K562 (cell line): ENCODE measurements at regions not wholly inside any gene's neighbourhood (a gene's known extent, or its start where the extent isn't known, plus 50 kb on each side); places are given as distances from the start of the nearest gene placed in this dataset.

Source experiments
- ATAC-seq: fragments of 200-7000 bp; cut with Tn5 transposase; 3 replicates; pipeline ENCODE4 v1.9.1; 2020; ENCODE audit warnings: moderate library complexity
- BruUV-seq: library from RNA; stranded (reverse); fragments of 400-500 nt; replicated peaks from 2 replicates; lab custom pipeline; 2021; lab: Mats Ljungman, UMichigan
- CTCF ChIA-PET: fragments of 300-600 bp; formaldehyde crosslinking; extraction: SDS; loops from one replicate; lab custom pipeline; 2021; ENCODE audit warnings: low intra/inter-chr PET ratio; lab: Yijun Ruan, JAX
- POLR2A ChIA-PET: fragments of 300-600, 350-650 bp; sonication (Branson Sonifier 250); formaldehyde crosslinking; extraction: SDS; loops from one replicate; lab custom pipeline; 2021; ENCODE audit warnings: antibody characterized with exemption, inconsistent platforms; lab: Yijun Ruan, JAX
- DNase-seq, 4 experiments: peaks; one replicate each; pipeline versions ENCODE4 v3.0.0 to v3.0.0-alpha.2; 2011 to 2018; ENCODE audit warnings: low spot score in 3 of 4, mixed read lengths in 3 of 4; ENCODE audit errors: extremely low read depth in 1 of 4
- FAIRE-seq: peaks from 2 replicates; lab custom pipeline; 2011; peaks lifted over from hg19 to GRCh38; lab: Jason Lieb, UNC
- H2AFZ ChIP-seq: 2 replicates; pipeline ENCODE4 v1.6.0; 2011; ENCODE audit warnings: low read depth, low read length, control low read depth, inconsistent platforms
- H3K27ac ChIP-seq: fragments of 200-600 bp; 3 replicates; pipeline ENCODE4 v1.8.0; 2011; ENCODE audit warnings: low read depth, mild to moderate bottlenecking, control low read depth, inconsistent platforms, low read length, moderate library complexity, mixed read lengths; ENCODE audit errors: extremely low read depth
- H3K27me3 ChIP-seq, 2 experiments: fragments of 300-600 bp in 1 of 2; 2 replicates in 1 of 2; 3 replicates in 1 of 2; pipeline versions ENCODE4 v1.6.0 to v1.8.0; 2011; ENCODE audit warnings: inconsistent platforms in 2 of 2, low read length in 2 of 2, mild to moderate bottlenecking in 1 of 2, mixed read lengths in 1 of 2, moderate library complexity in 1 of 2; ENCODE audit not compliant: control insufficient read depth in 2 of 2, insufficient read depth in 2 of 2
- H3K36me3 ChIP-seq: fragments of 300-600 bp; 3 replicates; pipeline ENCODE4 v1.8.0; 2011; ENCODE audit warnings: mild to moderate bottlenecking, low read length, inconsistent platforms; ENCODE audit not compliant: control insufficient read depth, insufficient read depth
- H3K4me1 ChIP-seq, 2 experiments: fragments of 200-600 bp in 1 of 2; replicated peaks in 1 of 2; 2 replicates in 1 of 2; 3 replicates in 1 of 2; pipeline versions ENCODE4 v1.5.1 to v1.8.0; 2011; ENCODE audit warnings: inconsistent platforms in 2 of 2, low read length in 2 of 2, mild to moderate bottlenecking in 1 of 2, mixed read lengths in 1 of 2, moderate library complexity in 1 of 2; ENCODE audit not compliant: control insufficient read depth in 2 of 2, insufficient read depth in 2 of 2
- H3K4me2 ChIP-seq: 2 replicates; pipeline ENCODE4 v1.6.1; 2011; ENCODE audit warnings: low read length, control low read depth, inconsistent platforms, mixed read lengths; ENCODE audit not compliant: insufficient read depth
- H3K4me3 ChIP-seq: fragments of 200-600 bp; sonication (generic), shearing (Covaris generic); 2 replicates; pipeline ENCODE4 v1.5.1; 2016; ENCODE audit warnings: control low read depth, inconsistent platforms
- H3K79me2 ChIP-seq: fragments of 200-600 bp; 3 replicates; pipeline ENCODE4 v1.8.0; 2011; ENCODE audit warnings: low read length, inconsistent platforms; ENCODE audit not compliant: control insufficient read depth, insufficient read depth
- H3K9ac ChIP-seq, 2 experiments: 2 replicates each; pipeline versions ENCODE4 v1.6.0 to v1.6.1; 2011; ENCODE audit warnings: low read depth in 2 of 2, low read length in 2 of 2, control low read depth in 1 of 2, inconsistent platforms in 1 of 2, mild to moderate bottlenecking in 1 of 2, mixed read lengths in 1 of 2; ENCODE audit not compliant: insufficient read depth in 1 of 2
- H3K9me1 ChIP-seq: one replicate; pipeline ENCODE4 v1.6.0; 2011; ENCODE audit warnings: inconsistent platforms, mild to moderate bottlenecking, low read length, moderate library complexity; ENCODE audit not compliant: control insufficient read depth, insufficient read depth
- H3K9me3 ChIP-seq: replicated peaks from 2 replicates; pipeline ENCODE4 v1.5.1; 2011; ENCODE audit warnings: low read depth, low read length, inconsistent platforms; ENCODE audit not compliant: control insufficient read depth, insufficient read depth
- H4K20me1 ChIP-seq: replicated peaks from 2 replicates; pipeline ENCODE4 v1.6.1; 2011; ENCODE audit warnings: low read length, inconsistent platforms, mixed read lengths; ENCODE audit not compliant: control insufficient read depth, insufficient read depth
- ARNT ChIP-seq, 2 experiments: fragments of 450-650 bp; IDR thresholded peaks; 2 replicates each; pipeline ENCODE4 v1.6.1; 2016; ENCODE audit warnings: mild to moderate bottlenecking in 1 of 2
- CBX5 ChIP-seq: IDR thresholded peaks from 2 replicates; pipeline ENCODE4 v1.6.1; 2014; ENCODE audit warnings: low read depth, borderline replicate concordance
- EP400 ChIP-seq: fragments of 450-650 bp; IDR thresholded peaks from 2 replicates; pipeline ENCODE4 v1.6.1; 2017; ENCODE audit warnings: antibody characterized with exemption, mild to moderate bottlenecking, moderate library complexity
- JUND ChIP-seq, 2 experiments: IDR thresholded peaks; 2 replicates in 1 of 2; 3 replicates in 1 of 2; pipeline ENCODE4 v1.6.1; 2011; ENCODE audit warnings: borderline replicate concordance in 2 of 2, low read depth in 2 of 2, low read length in 2 of 2, improper control_type of control experiment in 1 of 2, missing biosample characterization in 1 of 2, missing genetic modification characterization in 1 of 2, missing genetic modification reagents in 1 of 2
- KAT2B ChIP-seq: IDR thresholded peaks from one replicate; pipeline ENCODE4 v1.6.1; 2012; ENCODE audit warnings: low read depth, mild to moderate bottlenecking, control low read depth, inconsistent platforms, low read length, moderate library complexity
- KDM5B ChIP-seq: fragments of 200-600 bp; sonication (generic); IDR thresholded peaks from 2 replicates; pipeline ENCODE4 v1.6.1; 2012; ENCODE audit warnings: low read depth, mild to moderate bottlenecking, moderate library complexity, low read length, control low read depth, inconsistent platforms; ENCODE audit not compliant: insufficient replicate concordance
- MAZ ChIP-seq, 2 experiments: fragments of 450-650 bp in 1 of 2; sonication (generic) in 1 of 2; formaldehyde crosslinking; IDR thresholded peaks in 1 of 2; conservative IDR thresholded peaks in 1 of 2; 2 replicates each; pipeline versions ENCODE4 v1.4.0 to v1.5.0; 2020; ENCODE audit warnings: mild to moderate bottlenecking in 1 of 2, missing genetic modification reagents in 1 of 2
- MED1 ChIP-seq: sonication (generic); formaldehyde crosslinking; IDR thresholded peaks from 2 replicates; pipeline ENCODE4 v1.8.1; 2023; ENCODE audit warnings: missing genetic modification reagents, borderline replicate concordance
- NFIX ChIP-seq: fragments of 250-450 bp; sonication (Bioruptor Pico); IDR thresholded peaks from 2 replicates; pipeline ENCODE4 v1.4.0; 2020; ENCODE audit warnings: low read depth, mild to moderate bottlenecking, moderate library complexity
- NFRKB ChIP-seq: fragments of 450-650 bp; IDR thresholded peaks from 2 replicates; pipeline ENCODE4 v1.6.1; 2016; ENCODE audit warnings: low read depth
- PTTG1 ChIP-seq: fragments of 450-650 bp; IDR thresholded peaks from 2 replicates; pipeline ENCODE4 v1.6.1; 2016; ENCODE audit warnings: low read depth, mild to moderate bottlenecking, missing genetic modification characterization, missing compliant biosample characterization
- TCFL5 ChIP-seq: fragments of 250-450 bp; sonication (Bioruptor Pico); conservative IDR thresholded peaks from 2 replicates; pipeline ENCODE4 v1.6.1; 2021; ENCODE audit warnings: mild to moderate bottlenecking, moderate library complexity, matching md5 sums
- TGIF2 ChIP-seq: sonication (generic); formaldehyde crosslinking; IDR thresholded peaks from 2 replicates; pipeline ENCODE4 v1.8.1; 2022; ENCODE audit warnings: mild to moderate bottlenecking, missing genetic modification reagents, moderate library complexity
- ZFX ChIP-seq: sonication (generic); formaldehyde crosslinking; IDR thresholded peaks from 2 replicates; pipeline ENCODE4 v1.8.0; 2022; ENCODE audit warnings: mild to moderate bottlenecking, missing genetic modification reagents, moderate library complexity
- ZNF41 ChIP-seq: fragments of 250-450 bp; sonication (Bioruptor Pico); conservative IDR thresholded peaks from 2 replicates; pipeline ENCODE4 v1.4.0; 2020; ENCODE audit warnings: mild to moderate bottlenecking
- ZNF444 ChIP-seq: fragments of 250-450 bp; sonication (Bioruptor Pico); IDR thresholded peaks from 2 replicates; pipeline ENCODE4 v1.4.0; 2020; ENCODE audit warnings: mild to moderate bottlenecking, moderate library complexity
- ZSCAN32 ChIP-seq: fragments of 450-650 bp; formaldehyde crosslinking; IDR thresholded peaks from 2 replicates; pipeline ENCODE4 v1.4.0; 2020; ENCODE audit warnings: mild to moderate bottlenecking, moderate library complexity
- WGBS: fragments of 100-300 bp; shearing (Covaris generic); methylation state at CpG from one replicate; pipeline ENCODE4 v1.1.6; 2016; ENCODE audit warnings: low coverage, mixed read lengths; ENCODE audit not compliant: insufficient coverage; ENCODE audit errors: missing lambda C conversion rate; 5-methylcytosine and 5-hydroxymethylcytosine counted together
- in situ Hi-C: fragments of 300-500 bp; cut with MboI; formaldehyde crosslinking; loops from 4 replicates; pipeline ENCODE4 v1.15.0; 2018; ENCODE audit warnings: inconsistent platforms, mixed read lengths
- intact Hi-C: fragments of 100-400 bp; cut with micrococcal nuclease; formaldehyde crosslinking; loops from 2 replicates; pipeline ENCODE4 v1.14.2; 2022
- TF ChIP-seq, protein P1 (sequence below), 3 experiments: fragments of 200-800 bp in 1 of 3; fragments of 250-450 bp in 1 of 3; fragments of 450-650 bp in 1 of 3; sonication (Bioruptor Pico) in 1 of 3; sonication (Bioruptor generic) in 1 of 3; formaldehyde crosslinking in 1 of 3; IDR thresholded peaks; 2 replicates each; pipeline versions ENCODE4 v1.6.1 to v1.8.0; 2016 to 2022; ENCODE audit warnings: mild to moderate bottlenecking in 2 of 3, missing genetic modification characterization in 2 of 3, missing compliant biosample characterization in 1 of 3, moderate library complexity in 1 of 3
- TF ChIP-seq, protein P2 (sequence below): fragments of 450-650 bp; formaldehyde crosslinking; IDR thresholded peaks from 2 replicates; pipeline ENCODE4 v1.4.0; 2020; ENCODE audit warnings: mild to moderate bottlenecking

DNA sequence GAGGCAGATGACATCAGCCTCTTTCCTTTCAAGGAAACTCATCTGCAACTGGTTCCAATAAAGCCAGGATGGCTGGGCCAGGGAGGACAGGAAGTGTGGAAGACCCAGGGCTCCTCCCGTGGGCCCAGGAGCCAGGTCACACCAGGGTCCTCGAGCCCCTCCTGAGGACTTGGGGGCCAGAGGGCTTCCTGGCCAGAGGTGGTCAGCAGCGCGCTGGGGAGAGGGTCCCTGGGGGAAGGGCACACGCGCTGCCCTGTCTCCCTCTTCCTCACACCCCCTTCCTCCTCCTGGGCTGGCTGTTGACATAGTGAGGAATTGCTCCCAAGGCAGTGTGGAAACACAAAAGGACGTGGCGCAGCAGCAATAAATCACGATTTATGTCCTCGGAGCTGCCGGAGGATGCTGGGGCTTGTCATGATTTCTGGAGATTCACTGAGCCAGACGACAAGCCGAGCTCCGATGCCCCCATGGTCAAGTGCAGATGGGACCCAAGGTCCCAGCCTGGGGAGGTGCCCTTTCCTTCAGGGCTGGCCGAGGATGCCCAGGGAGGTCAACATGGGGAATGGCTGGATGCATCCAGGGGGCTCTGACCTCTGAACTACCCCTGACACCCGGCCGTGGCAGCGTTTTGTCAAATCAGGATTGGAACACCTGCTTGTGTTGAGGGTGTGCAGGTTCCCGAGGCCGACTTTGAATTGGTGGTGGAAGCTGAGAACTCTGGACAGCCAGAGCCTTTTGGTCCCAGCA, 152.6 kb downstream of the IRF8 start:
- in situ Hi-C loops: no loop called here
- H3K9me3 ChIP-seq: no peaks in the 10 kb centered on the region
- ATAC-seq: no peak
- BruUV-seq: no TSS peak
- no peaks in the 10 kb centered on the region for H4K20me1 ChIP-seq
- POLR2A ChIA-PET: no interaction called here
- H3K9me1 ChIP-seq: peaks cover 2% of the 10 kb centered on the region
- no peak overlapping the region for H3K9ac ChIP-seq
- H2AFZ ChIP-seq: no peak overlapping the region
- peaks cover 16 to 59% of the 10 kb centered on the region in 2 experiments for H3K27me3 ChIP-seq
- intact Hi-C loops: no loop called here
- FAIRE-seq: no peak
- no peak for DNase-seq
- no peaks in the 10 kb centered on the region; a peak in 1 of 5 replicates for H3K4me1 ChIP-seq
- no peak overlapping the region for H3K27ac ChIP-seq
- no peaks in the 10 kb centered on the region for H3K79me2 ChIP-seq
- H3K36me3 ChIP-seq: no peaks in the 10 kb centered on the region
- 0% methylated on average over 20 of the region's 20 CpGs for WGBS
- no peak overlapping the region for H3K4me3 ChIP-seq
- H3K4me2 ChIP-seq: no peak overlapping the region
- CTCF ChIA-PET: no interaction called here
- TF ChIP-seq TCFL5 (CRISPR knock-in tag): no peak
- TF ChIP-seq NFRKB: no peak
- TF ChIP-seq PTTG1 (tag): no peak
- no peak for TF ChIP-seq KDM5B
- no peak for TF ChIP-seq KAT2B
- no peak for TF ChIP-seq MED1 (CRISPR knock-in tag)
- TF ChIP-seq JUND (IDR thresholded peaks at IDR 0.05; ENCODE audit: borderline replicate concordance, low read depth, low read length): no peak
- no peak for TF ChIP-seq JUND (tag; IDR thresholded peaks at IDR 0.05; ENCODE audit: borderline replicate concordance, low read depth, low read length)
- no peak for TF ChIP-seq ZNF444
- no peak for TF ChIP-seq ARNT (IDR thresholded peaks at IDR 0.05)
- no peak for TF ChIP-seq NFIX (CRISPR knock-in tag)
- TF ChIP-seq, protein P1, sequence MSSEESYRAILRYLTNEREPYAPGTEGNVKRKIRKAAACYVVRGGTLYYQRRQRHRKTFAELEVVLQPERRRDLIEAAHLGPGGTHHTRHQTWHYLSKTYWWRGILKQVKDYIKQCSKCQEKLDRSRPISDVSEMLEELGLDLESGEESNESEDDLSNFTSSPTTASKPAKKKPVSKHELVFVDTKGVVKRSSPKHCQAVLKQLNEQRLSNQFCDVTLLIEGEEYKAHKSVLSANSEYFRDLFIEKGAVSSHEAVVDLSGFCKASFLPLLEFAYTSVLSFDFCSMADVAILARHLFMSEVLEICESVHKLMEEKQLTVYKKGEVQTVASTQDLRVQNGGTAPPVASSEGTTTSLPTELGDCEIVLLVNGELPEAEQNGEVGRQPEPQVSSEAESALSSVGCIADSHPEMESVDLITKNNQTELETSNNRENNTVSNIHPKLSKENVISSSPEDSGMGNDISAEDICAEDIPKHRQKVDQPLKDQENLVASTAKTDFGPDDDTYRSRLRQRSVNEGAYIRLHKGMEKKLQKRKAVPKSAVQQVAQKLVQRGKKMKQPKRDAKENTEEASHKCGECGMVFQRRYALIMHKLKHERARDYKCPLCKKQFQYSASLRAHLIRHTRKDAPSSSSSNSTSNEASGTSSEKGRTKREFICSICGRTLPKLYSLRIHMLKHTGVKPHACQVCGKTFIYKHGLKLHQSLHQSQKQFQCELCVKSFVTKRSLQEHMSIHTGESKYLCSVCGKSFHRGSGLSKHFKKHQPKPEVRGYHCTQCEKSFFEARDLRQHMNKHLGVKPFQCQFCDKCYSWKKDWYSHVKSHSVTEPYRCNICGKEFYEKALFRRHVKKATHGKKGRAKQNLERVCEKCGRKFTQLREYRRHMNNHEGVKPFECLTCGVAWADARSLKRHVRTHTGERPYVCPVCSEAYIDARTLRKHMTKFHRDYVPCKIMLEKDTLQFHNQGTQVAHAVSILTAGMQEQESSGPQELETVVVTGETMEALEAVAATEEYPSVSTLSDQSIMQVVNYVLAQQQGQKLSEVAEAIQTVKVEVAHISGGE (CRISPR knock-in tag; IDR thresholded peaks at IDR 0.05): no peak
- TF ChIP-seq ZSCAN32 (CRISPR knock-in tag): no peak
- TF ChIP-seq MAZ (CRISPR knock-in tag; conservative IDR thresholded peaks at IDR 0.05 in 1 of 2, IDR thresholded peaks at IDR 0.05 in 1 of 2): no peak
- TF ChIP-seq CBX5: no peak
- no peak for TF ChIP-seq ZFX (CRISPR knock-in tag)
- TF ChIP-seq TGIF2: no peak
- TF ChIP-seq EP400: no peak
- TF ChIP-seq ZNF41 (CRISPR knock-in tag): no peak
- TF ChIP-seq, protein P2, sequence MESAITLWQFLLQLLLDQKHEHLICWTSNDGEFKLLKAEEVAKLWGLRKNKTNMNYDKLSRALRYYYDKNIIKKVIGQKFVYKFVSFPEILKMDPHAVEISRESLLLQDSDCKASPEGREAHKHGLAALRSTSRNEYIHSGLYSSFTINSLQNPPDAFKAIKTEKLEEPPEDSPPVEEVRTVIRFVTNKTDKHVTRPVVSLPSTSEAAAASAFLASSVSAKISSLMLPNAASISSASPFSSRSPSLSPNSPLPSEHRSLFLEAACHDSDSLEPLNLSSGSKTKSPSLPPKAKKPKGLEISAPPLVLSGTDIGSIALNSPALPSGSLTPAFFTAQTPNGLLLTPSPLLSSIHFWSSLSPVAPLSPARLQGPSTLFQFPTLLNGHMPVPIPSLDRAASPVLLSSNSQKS (CRISPR knock-in tag): no peak
